ENCODE measurements at regions not wholly inside any gene's neighbourhood (a gene's known extent, or its start where the extent isn't known, plus 50 kb on each side); places are given as distances from the start of the nearest gene placed in this dataset.
"Not testable (repeated sequence)": the region's sequence is repeated elsewhere in the genome, so short reads cannot be mapped to it uniquely, and the experiment has no call there.

DNA sequence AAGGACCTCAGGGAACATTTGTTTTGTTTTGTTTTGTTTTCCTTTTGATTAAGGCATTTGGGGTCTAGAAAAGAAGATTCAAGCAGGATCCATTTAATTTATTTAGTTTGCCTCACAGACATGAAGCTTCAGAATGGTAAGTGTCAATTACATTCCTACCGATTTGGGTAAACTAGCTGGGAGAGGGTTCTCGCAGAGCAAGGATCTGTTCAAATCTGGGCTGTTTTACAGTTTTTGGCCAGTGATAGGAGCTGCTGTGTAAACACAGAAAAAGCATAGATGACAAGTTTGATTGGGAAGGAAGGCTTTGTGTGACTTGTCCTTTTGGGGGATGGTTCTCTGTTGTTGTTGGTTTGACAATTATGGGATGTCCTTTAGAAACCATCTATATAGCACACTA is 470.3 kb upstream of the WWC1 start:
- no peak for DNase-seq (ENCODE audit: low spot score)

DNA sequence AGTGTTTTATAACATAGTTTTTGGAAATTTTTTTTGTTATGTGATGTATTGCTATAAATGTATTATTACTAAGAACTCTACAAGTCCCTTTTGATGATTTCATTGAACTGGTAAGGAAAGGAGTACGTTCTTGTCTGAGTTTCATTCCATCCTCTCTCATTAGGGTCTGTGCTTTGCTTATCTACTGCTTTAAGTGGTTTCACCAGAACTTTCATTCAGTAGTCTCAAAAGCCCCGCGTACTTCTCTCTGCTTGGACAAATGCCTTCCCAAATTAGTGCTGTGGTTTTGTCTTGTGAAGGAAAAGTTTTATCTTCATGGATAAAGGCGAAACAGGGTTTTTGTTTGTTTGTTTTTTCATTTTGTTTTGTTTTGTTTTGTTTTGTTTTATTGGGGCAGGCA is 469.8 kb upstream of the WWC1 start:
- no peak for DNase-seq (ENCODE audit: low spot score)

- no peak for DNase-seq (ENCODE audit: low spot score)
These were observed 469.2 kb upstream of the WWC1 start for GRCh38 chr5:167822241-167822640.

DNA sequence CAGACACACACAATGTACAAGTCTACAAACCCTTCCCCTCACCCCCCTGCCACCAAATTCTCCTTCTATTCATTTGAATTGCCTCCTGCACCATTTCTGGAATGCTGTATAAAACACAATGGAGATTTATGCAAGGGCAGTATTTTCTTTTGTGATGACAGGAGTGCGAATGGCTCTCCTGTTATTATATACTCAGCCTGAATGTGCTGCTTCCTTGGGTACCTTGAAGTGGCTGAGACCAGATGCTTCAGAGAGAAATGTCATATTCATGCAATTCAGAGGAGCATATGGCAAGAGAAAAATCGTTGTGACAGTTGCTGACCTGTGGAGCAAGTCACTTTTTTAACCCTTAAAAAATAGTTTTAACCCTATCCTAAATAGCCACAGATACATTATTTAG is 468.0 kb upstream of the WWC1 start:
- DNase-seq (ENCODE audit: low spot score) = no peak

- DNase-seq (ENCODE audit: low spot score) = no peak
These were observed 463.7 kb upstream of the WWC1 start for GRCh38 chr5:167827766-167828165.

- no peak for DNase-seq (ENCODE audit: low spot score)
These were observed 459.5 kb upstream of the WWC1 start for GRCh38 chr5:167831754-167832504.

GRCh38 chr5:167832609-167833008 is 458.8 kb upstream of the WWC1 start:
- no peak for DNase-seq (ENCODE audit: low spot score)

DNA sequence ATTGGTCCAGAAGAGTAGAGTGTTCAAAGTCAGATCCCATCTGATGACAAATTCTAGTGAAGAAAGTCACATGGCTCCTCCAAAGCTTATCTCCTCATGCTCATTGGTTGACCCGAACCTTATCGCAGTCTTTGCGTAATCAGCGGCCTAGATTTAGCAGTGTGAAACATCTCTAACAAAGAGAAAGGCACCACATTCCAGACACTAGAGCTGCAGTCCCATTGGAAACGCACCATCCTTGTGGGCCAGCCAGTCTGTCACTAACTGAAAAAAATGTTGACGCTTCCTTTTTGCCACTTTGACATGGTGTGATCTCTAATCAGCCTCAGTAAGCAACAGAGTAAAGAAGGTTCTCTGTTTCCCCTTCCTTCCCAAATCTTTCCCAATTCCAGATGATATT is 458.0 kb upstream of the WWC1 start:
- no peak for DNase-seq (ENCODE audit: low spot score)

DNA sequence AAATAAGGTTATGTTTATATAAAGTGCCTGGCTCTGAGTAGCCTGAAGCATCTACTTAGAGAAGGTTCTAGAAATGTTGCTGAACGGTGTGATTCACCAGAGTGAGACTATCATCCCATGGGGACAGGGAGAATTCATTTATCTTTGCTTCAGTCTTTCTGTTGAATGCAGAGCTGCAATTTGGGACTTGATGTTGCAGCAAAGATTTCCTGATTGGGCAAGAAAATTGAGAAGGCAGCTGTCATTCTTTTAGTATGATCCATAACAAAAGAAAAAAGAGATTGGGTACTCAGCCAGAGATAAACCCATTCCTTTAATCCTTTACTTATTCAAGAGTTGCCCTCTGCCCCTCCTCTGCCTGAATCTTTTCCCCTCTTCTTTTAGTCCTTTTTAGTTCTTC is 456.3 kb upstream of the WWC1 start:
- no peak for DNase-seq (ENCODE audit: low spot score)

GRCh38 chr5:167837127-167837526 is 454.3 kb upstream of the WWC1 start:
- DNase-seq (ENCODE audit: low spot score) = no peak

- DNase-seq (ENCODE audit: low spot score) = no peak
These were observed 452.4 kb upstream of the WWC1 start for GRCh38 chr5:167839065-167839464.

GRCh38 chr5:167840527-167841130 is 450.8 kb upstream of the WWC1 start:
- no peak for DNase-seq (ENCODE audit: low spot score)

DNA sequence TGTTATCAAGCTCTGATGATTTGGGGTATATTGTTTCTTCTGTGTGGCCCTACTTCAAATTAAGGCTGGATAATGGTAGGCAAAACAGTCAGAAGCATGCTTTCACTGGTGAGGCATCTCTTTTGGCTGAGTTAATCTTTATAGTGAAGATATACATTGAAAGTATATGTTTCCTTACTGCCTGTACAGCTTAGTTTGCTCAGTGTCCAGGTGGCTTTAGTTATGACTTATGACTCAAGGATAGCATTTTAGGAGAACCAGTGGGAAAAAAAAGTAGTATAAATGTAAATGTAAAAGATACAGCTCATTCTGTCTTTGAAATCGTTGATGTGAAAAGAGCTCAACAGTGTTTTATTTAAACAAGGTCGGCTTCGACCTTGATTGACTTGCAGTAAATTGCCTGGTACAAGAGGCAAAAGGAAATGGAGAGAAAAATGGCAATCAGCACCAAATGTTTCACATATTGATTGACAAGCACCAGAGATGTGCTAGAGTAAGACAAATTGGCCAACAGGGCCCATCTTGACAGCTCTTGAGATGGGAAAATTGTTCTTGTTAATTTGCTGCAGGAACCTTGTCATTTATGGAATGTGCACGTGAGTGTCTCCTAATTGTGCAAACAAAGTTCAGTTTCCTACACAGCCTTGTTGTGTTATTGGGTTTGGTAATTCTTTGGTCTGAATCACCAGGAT is 447.4 kb upstream of the WWC1 start:
- DNase-seq (ENCODE audit: low spot score) = no peak

- DNase-seq (ENCODE audit: low spot score) = no peak
These were observed 445.5 kb upstream of the WWC1 start for GRCh38 chr5:167845952-167846351.

GRCh38 chr5:167849874-167850273 is 441.6 kb upstream of the WWC1 start:
- no peak for DNase-seq (ENCODE audit: low spot score)

DNA sequence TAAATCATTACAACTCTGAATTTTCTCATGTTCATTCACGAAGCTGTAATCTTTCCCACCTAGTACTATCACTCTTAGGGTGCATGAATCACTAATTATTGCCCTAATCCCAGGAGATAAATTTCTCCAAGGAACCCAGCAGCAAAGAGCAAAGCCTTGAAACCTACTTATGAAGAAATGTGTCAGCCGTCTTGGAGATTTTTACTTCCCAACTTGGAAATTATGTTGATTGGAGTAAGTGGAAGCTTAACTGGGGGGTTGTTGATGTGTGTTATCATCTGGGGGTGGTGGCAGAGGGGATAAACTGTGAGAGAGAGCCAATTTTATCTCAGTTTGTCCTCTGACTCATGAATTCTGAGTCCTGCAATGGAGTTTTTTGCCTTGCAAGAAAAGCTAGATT is 440.5 kb upstream of the WWC1 start:
- DNase-seq (ENCODE audit: low spot score) = no peak

GRCh38 chr5:167851416-167851815 is 440.0 kb upstream of the WWC1 start:
- no peak for DNase-seq (ENCODE audit: low spot score)

DNA sequence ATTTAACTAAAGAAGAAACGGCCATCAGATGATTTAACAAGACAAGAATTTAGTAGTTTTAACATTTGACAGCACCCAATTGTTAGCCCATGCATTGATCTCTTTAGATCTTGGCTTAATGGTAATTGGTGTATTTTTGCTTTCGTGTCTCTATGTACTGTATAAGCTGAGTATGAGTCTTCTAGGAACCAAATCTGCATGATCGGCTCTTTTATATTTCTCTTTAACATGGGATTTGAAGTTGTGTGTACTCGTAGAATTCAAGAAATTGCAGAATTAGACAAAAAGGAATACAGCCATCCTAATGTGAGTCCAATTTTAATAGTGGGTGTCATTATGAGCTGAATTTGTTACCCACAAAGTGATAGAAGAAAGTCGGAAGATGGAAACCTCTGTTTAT is 438.9 kb upstream of the WWC1 start:
- no peak for DNase-seq (ENCODE audit: low spot score)

GRCh38 chr5:167853421-167853820 is 438.0 kb upstream of the WWC1 start:
- no peak for DNase-seq (ENCODE audit: low spot score)

GRCh38 chr5:167855818-167856217 is 435.6 kb upstream of the WWC1 start:
- no peak for DNase-seq (ENCODE audit: low spot score)

GRCh38 chr5:167857321-167857720 is 434.1 kb upstream of the WWC1 start:
- no peak for DNase-seq (ENCODE audit: low spot score)

DNA sequence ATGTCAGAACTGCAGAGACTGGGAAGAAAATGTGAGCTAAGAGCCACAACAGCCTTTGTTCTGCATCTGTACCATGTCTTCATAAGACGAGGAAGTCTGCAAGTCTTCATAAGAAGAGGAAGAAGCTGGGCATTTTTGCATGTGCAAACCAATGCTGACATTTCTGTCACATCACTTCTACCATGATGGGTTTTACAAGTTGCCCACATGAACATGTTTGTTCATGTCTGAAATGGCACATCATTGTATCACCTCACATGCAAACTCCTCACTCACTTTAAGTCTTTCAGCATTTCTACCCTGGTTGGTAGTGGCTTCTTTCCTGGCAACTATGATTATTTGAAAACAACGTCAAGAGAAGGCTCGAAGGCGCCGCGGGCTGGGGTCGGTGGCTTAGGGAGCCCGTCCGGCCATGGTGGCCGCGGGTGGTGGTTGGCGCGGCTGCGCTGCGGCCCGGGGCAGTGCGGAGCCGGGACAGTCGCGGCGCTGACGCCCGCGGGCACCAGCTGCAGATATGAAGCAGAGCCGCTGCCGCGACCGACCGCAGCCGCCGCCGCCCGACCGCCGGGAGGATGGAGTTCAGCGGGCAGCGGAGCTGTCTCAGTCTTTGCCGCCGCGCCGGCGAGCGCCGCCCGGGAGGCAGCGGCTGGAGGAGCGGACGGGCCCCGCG is 433.1 kb upstream of the WWC1 start:
- DNase-seq (ENCODE audit: low spot score) = not testable (repeated sequence)

Data from hepatic stellate cell (primary cell).